Endothelial cell of umbilical vein (primary cell): ENCODE measurements at regions not wholly inside any gene's neighbourhood (a gene's known extent, or its start where the extent isn't known, plus 50 kb on each side); places are given as distances from the start of the nearest gene placed in this dataset.

Experiments used
- BruUV-seq: library from RNA; stranded (reverse); fragments of 400-500 nt; replicated peaks from 2 replicates; lab custom pipeline; 2021; lab: Mats Ljungman, UMichigan
- CTCF ChIA-PET: fragments of 300-600, 350-600 bp; sonication (Branson Sonifier 250); formaldehyde crosslinking; loops from one replicate; lab custom pipeline; 2021; ENCODE audit warnings: antibody characterized with exemption, inconsistent platforms; lab: Charles Lee
- POLR2A ChIA-PET: fragments of 300-600, 350-600 bp; sonication (Branson Sonifier 250); formaldehyde crosslinking; loops from one replicate; lab custom pipeline; 2021; ENCODE audit warnings: antibody characterized with exemption, inconsistent platforms; lab: Charles Lee
- DNase-seq: peaks from one replicate; pipeline ENCODE4 v3.0.0-alpha.2; 2011; ENCODE audit warnings: low read depth, low spot score
- FAIRE-seq: peaks from 2 replicates; lab custom pipeline; 2011; peaks lifted over from hg19 to GRCh38; lab: Jason Lieb, UNC
- H2AFZ ChIP-seq: 2 replicates; pipeline ENCODE4 v1.6.0; 2012; ENCODE audit warnings: low read depth, low read length, control low read depth, inconsistent platforms
- H3K27ac ChIP-seq: 2 replicates; pipeline ENCODE4 v1.5.1; 2011; ENCODE audit warnings: low read depth, mild to moderate bottlenecking, control low read depth, low read length, moderate library complexity; ENCODE audit not compliant: insufficient read depth
- H3K27me3 ChIP-seq, 2 experiments: 2 replicates each; pipeline versions ENCODE4 v1.6.0 to v1.6.1; 2011; ENCODE audit warnings: low read length in 2 of 2, mixed read lengths in 1 of 2; ENCODE audit not compliant: control insufficient read depth in 2 of 2, insufficient read depth in 2 of 2
- H3K36me3 ChIP-seq, 2 experiments: 2 replicates in 1 of 2; 3 replicates in 1 of 2; pipeline ENCODE4 v1.5.1; 2011; ENCODE audit warnings: low read length in 2 of 2, mild to moderate bottlenecking in 1 of 2, moderate library complexity in 1 of 2; ENCODE audit not compliant: control insufficient read depth in 2 of 2, insufficient read depth in 2 of 2; ENCODE audit errors: extremely low read depth in 1 of 2
- H3K4me1 ChIP-seq: 3 replicates; pipeline ENCODE4 v1.5.1; 2011; ENCODE audit warnings: mild to moderate bottlenecking, low read length; ENCODE audit not compliant: control insufficient read depth, insufficient read depth; ENCODE audit errors: extremely low read depth
- H3K4me2 ChIP-seq: 2 replicates; pipeline ENCODE4 v1.6.1; 2011; ENCODE audit warnings: low read length, control low read depth, mixed read lengths; ENCODE audit not compliant: insufficient read depth
- H3K4me3 ChIP-seq, 3 experiments: fragments of 200-600 bp in 1 of 3; sonication (generic), shearing (Covaris generic) in 1 of 3; replicated peaks in 1 of 3; 2 replicates each; pipeline ENCODE4 v1.5.1; 2011 to 2016; ENCODE audit warnings: control low read depth in 3 of 3, low read length in 3 of 3, mild to moderate bottlenecking in 2 of 3, inconsistent platforms in 1 of 3, low read depth in 1 of 3, moderate library complexity in 1 of 3; ENCODE audit not compliant: insufficient read depth in 1 of 3
- H3K79me2 ChIP-seq: 2 replicates; pipeline ENCODE4 v1.6.0; 2012; ENCODE audit warnings: low read length, inconsistent platforms; ENCODE audit not compliant: control insufficient read depth, insufficient read depth
- H3K9ac ChIP-seq: replicated peaks from 2 replicates; pipeline ENCODE3; 2011; ENCODE audit warnings: low read length, control low read depth; ENCODE audit not compliant: insufficient read depth; ENCODE audit errors: extremely low read depth
- H3K9me1 ChIP-seq: replicated peaks from 3 replicates; pipeline ENCODE4 v1.6.0; 2011; ENCODE audit warnings: mild to moderate bottlenecking, low read length; ENCODE audit not compliant: control insufficient read depth, insufficient read depth; ENCODE audit errors: extremely low read depth
- H3K9me3 ChIP-seq: replicated peaks from 2 replicates; pipeline ENCODE4 v1.5.1; 2012; ENCODE audit warnings: low read length, inconsistent platforms; ENCODE audit not compliant: control insufficient read depth, insufficient read depth
- H4K20me1 ChIP-seq: replicated peaks from 2 replicates; pipeline ENCODE3; 2011; ENCODE audit warnings: mild to moderate bottlenecking, low read length; ENCODE audit not compliant: control insufficient read depth, insufficient read depth; ENCODE audit errors: extremely low read depth
- CTCF ChIP-seq, 2 donors: IDR thresholded peaks; 1 replicate in 1 of 2; 2 replicates in 1 of 2; pipeline ENCODE4 v1.5.1; 2011; ENCODE audit warnings: low read length in 2 of 2, mild to moderate bottlenecking in 2 of 2, moderate library complexity in 2 of 2, control low read depth in 1 of 2, inconsistent platforms in 1 of 2, low read depth in 1 of 2; ENCODE audit not compliant: insufficient read depth in 1 of 2; ENCODE audit errors: extremely low read depth in 1 of 2
- EZH2 ChIP-seq: IDR thresholded peaks from 2 replicates; pipeline ENCODE4 v1.6.1; 2012; ENCODE audit warnings: borderline replicate concordance, low read depth, mild to moderate bottlenecking, moderate library complexity, low read length, inconsistent platforms; ENCODE audit not compliant: severe bottlenecking
- FOS ChIP-seq: IDR thresholded peaks from 2 replicates; pipeline ENCODE4 v1.6.1; 2011; ENCODE audit warnings: mild to moderate bottlenecking, low read length, moderate library complexity, borderline replicate concordance; ENCODE audit not compliant: insufficient read depth
- GATA2 ChIP-seq: IDR thresholded peaks from 2 replicates; pipeline ENCODE4 v1.7.0; 2011; ENCODE audit warnings: low read depth, mild to moderate bottlenecking, moderate library complexity, mixed read lengths, low read length; ENCODE audit not compliant: insufficient read length, insufficient read depth
- JUN ChIP-seq: IDR thresholded peaks from 2 replicates; pipeline ENCODE4 v1.6.1; 2011; ENCODE audit warnings: borderline replicate concordance, low read depth; ENCODE audit not compliant: insufficient read length, insufficient read depth
- MAX ChIP-seq: IDR thresholded peaks from 2 replicates; pipeline ENCODE4 v1.6.1; 2011; ENCODE audit not compliant: insufficient read depth, insufficient read length
- POLR2A ChIP-seq: IDR thresholded peaks from 2 replicates; pipeline ENCODE4 v1.6.1; 2012; ENCODE audit warnings: low read depth, mild to moderate bottlenecking, control low read depth, low read length
- POLR2AphosphoS5 ChIP-seq: IDR thresholded peaks from 2 replicates; pipeline ENCODE4 v1.6.1; 2012; ENCODE audit warnings: low read depth, mild to moderate bottlenecking, control low read depth, low read length, moderate library complexity; ENCODE audit not compliant: insufficient read depth
- dilution Hi-C: fragments of 300-500 bp; cut with MboI; formaldehyde crosslinking; loops from one replicate; pipeline ENCODE4 v1.15.0; 2019; ENCODE audit warnings: low sequenced_read_pairs; ENCODE audit not compliant: extremely low pct_ligation_motif_present
- intact Hi-C: fragments of 100-400 bp; cut with micrococcal nuclease; formaldehyde crosslinking; loops from one replicate; pipeline ENCODE4 v1.10.0; 2022

GRCh38 chr7:55649238-55649637, 76.9 kb upstream of the VOPP1 start:
- no peaks in the 10 kb centered on the region for H3K79me2 ChIP-seq
- H3K27ac ChIP-seq = no peak overlapping the region
- H3K27me3 ChIP-seq = no peaks in the 10 kb centered on the region
- intact Hi-C loops (no loop called here), dilution Hi-C loops (no loop called here)
- H2AFZ ChIP-seq = no peak overlapping the region
- CTCF ChIA-PET = no interaction called here
- H3K9me3 ChIP-seq = no peaks in the 10 kb centered on the region
- no peak overlapping the region for H3K4me2 ChIP-seq
- DNase-seq (no peak), FAIRE-seq (no peak)
- no peaks in the 10 kb centered on the region for H3K4me1 ChIP-seq
- H3K9ac ChIP-seq = no peak overlapping the region
- POLR2A ChIA-PET = no interaction called here
- no peaks in the 10 kb centered on the region for H3K36me3 ChIP-seq
- no peaks in the 10 kb centered on the region for H4K20me1 ChIP-seq
- BruUV-seq = no TSS peak
- no peak for TF ChIP-seq POLR2AphosphoS5
- TF ChIP-seq JUN = no peak
- no peak overlapping the region for H3K4me3 ChIP-seq
- no peaks in the 10 kb centered on the region for H3K9me1 ChIP-seq

- intact Hi-C loops = no loop called here
- Histone ChIP-seq H3K79me2 (no peaks in the 10 kb centered on the region), H3K36me3 (no peaks in the 10 kb centered on the region), H3K4me1 (peaks cover 6% of the 10 kb centered on the region), H3K9me3 (no peaks in the 10 kb centered on the region), H4K20me1 (no peaks in the 10 kb centered on the region), H3K9me1 (no peaks in the 10 kb centered on the region), H3K4me2 (no peak overlapping the region), H2AFZ (no peak overlapping the region), H3K27ac (no peak overlapping the region), H3K9ac (no peak overlapping the region), H3K27me3 (peaks cover 0 to 2% of the 10 kb centered on the region in 2 experiments), H3K4me3 (no peak overlapping the region)
- ChIA-PET CTCF (interaction anchor here (1.0 to 1.8 kb wide), 2 partner anchors 430 to 448 kb away, joined by 4 read pairs; partner anchors contain the start of gene PHKG1), POLR2A (interaction anchor here (0.6 kb wide), 1 partner anchor 84 kb away, joined by 6 read pairs; no protein-coding TSS in a partner anchor)
- FAIRE-seq (no peak), DNase-seq (no peak)
- dilution Hi-C loops = no loop called here
- no peak for TF ChIP-seq GATA2
- TF ChIP-seq POLR2A = no peak
- no peak for TF ChIP-seq CTCF (IDR thresholded peaks at IDR 0.05; ENCODE audit: extremely low read depth in 1 of 2, insufficient read depth in 1 of 2, low read depth in 1 of 2, low read length in 2 of 2)
- no peak for TF ChIP-seq EZH2
- TF ChIP-seq FOS = no peak
- TF ChIP-seq MAX = no peak
- TF ChIP-seq JUN = no peak
- TF ChIP-seq POLR2AphosphoS5 = no peak
- BruUV-seq = no TSS peak
These were observed 72.3 kb upstream of the VOPP1 start for GRCh38 chr7:55644567-55644966.
